H1 (cell line): ENCODE measurements at regions not wholly inside any gene's neighbourhood (a gene's known extent, or its start where the extent isn't known, plus 50 kb on each side); places are given as distances from the start of the nearest gene placed in this dataset.

Experiments used
- CTCF ChIA-PET: fragments of 300-600 bp; sonication (Branson Sonifier 250); formaldehyde crosslinking; loops from one replicate; lab custom pipeline; 2021; ENCODE audit not compliant: partially characterized antibody; lab: Charles Lee
- POLR2A ChIA-PET: fragments of 300-600 bp; sonication (Branson Sonifier 250); formaldehyde crosslinking; loops from one replicate; lab custom pipeline; 2021; ENCODE audit warnings: inconsistent platforms; ENCODE audit not compliant: partially characterized antibody; lab: Charles Lee
- DNase-seq, 2 experiments: peaks; one replicate each; pipeline versions ENCODE4 v3.0.0 to v3.0.0-alpha.2; 2010 to 2022; ENCODE audit warnings: low spot score in 2 of 2, low read depth in 1 of 2, mixed read lengths in 1 of 2
- FAIRE-seq: peaks from 2 replicates; lab custom pipeline; 2011; peaks lifted over from hg19 to GRCh38; lab: Jason Lieb, UNC
- H2AFZ ChIP-seq: 2 replicates; pipeline ENCODE4 v1.8.1; 2012; ENCODE audit warnings: low read length, inconsistent platforms
- H2AK5ac ChIP-seq: 2 replicates; pipeline ENCODE4 v1.6.1; 2013; ENCODE audit warnings: low read depth, low read length
- H2BK120ac ChIP-seq: replicated peaks from 2 replicates; pipeline ENCODE3; 2013; ENCODE audit warnings: low read depth, low read length, inconsistent platforms
- H2BK12ac ChIP-seq: 2 replicates; pipeline ENCODE4 v1.6.1; 2013; ENCODE audit warnings: low read depth, low read length
- H2BK15ac ChIP-seq: 2 replicates; pipeline ENCODE4 v1.6.1; 2013; ENCODE audit warnings: low read length
- H2BK20ac ChIP-seq: 2 replicates; pipeline ENCODE4 v1.6.1; 2013; ENCODE audit warnings: low read length
- H2BK5ac ChIP-seq: 2 replicates; pipeline ENCODE4 v1.6.1; 2013; ENCODE audit warnings: low read depth, low read length
- H3K14ac ChIP-seq: 2 replicates; pipeline ENCODE4 v1.6.1; 2013; ENCODE audit warnings: inconsistent platforms; ENCODE audit not compliant: insufficient read length
- H3K18ac ChIP-seq: 2 replicates; pipeline ENCODE4 v1.6.1; 2013; ENCODE audit warnings: low read length; ENCODE audit errors: extremely low read depth
- H3K23ac ChIP-seq: 2 replicates; pipeline ENCODE4 v1.6.1; 2013; ENCODE audit warnings: inconsistent platforms; ENCODE audit not compliant: insufficient read length
- H3K23me2 ChIP-seq: 2 replicates; pipeline ENCODE4 v1.6.1; 2013; ENCODE audit warnings: low read depth, low read length
- H3K27ac ChIP-seq: 2 replicates; pipeline ENCODE4 v1.6.1; 2011; ENCODE audit warnings: low read depth, low read length, inconsistent platforms
- H3K27me3 ChIP-seq, 4 experiments: replicated peaks in 1 of 4; 1 replicate in 1 of 4; 2 replicates in 3 of 4; pipeline versions ENCODE4 v1.6.1 to v1.8.1; 2011 to 2013; ENCODE audit warnings: low read length in 3 of 4, mild to moderate bottlenecking in 3 of 4, inconsistent platforms in 2 of 4, mixed read lengths in 2 of 4, moderate library complexity in 1 of 4; ENCODE audit not compliant: control insufficient read depth in 3 of 4, insufficient read depth in 3 of 4; ENCODE audit errors: extremely low read depth in 1 of 4
- H3K36me3 ChIP-seq, 4 experiments: 2 replicates each; pipeline versions ENCODE4 v1.6.1 to v1.8.1; 2011 to 2013; ENCODE audit warnings: mild to moderate bottlenecking in 4 of 4, low read length in 3 of 4, moderate library complexity in 2 of 4, control low read depth in 1 of 4, inconsistent platforms in 1 of 4; ENCODE audit not compliant: insufficient read depth in 4 of 4, control insufficient read depth in 2 of 4
- H3K4ac ChIP-seq: replicated peaks from 2 replicates; pipeline ENCODE3; 2013; ENCODE audit warnings: low read length, low read depth, mixed read lengths, inconsistent platforms; ENCODE audit not compliant: insufficient read length
- H3K4me1 ChIP-seq, 4 experiments: replicated peaks in 1 of 4; 1 replicate in 1 of 4; 2 replicates in 3 of 4; pipeline versions ENCODE4 v1.6.1 to v1.8.1; 2011 to 2013; ENCODE audit warnings: low read length in 3 of 4, inconsistent platforms in 2 of 4, mixed read lengths in 1 of 4; ENCODE audit not compliant: insufficient read depth in 4 of 4, control insufficient read depth in 3 of 4
- H3K4me2 ChIP-seq, 2 experiments: 2 replicates each; pipeline versions ENCODE4 v1.6.1 to v1.8.1; 2011 to 2013; ENCODE audit warnings: low read depth in 2 of 2, low read length in 2 of 2, control low read depth in 1 of 2, inconsistent platforms in 1 of 2, mild to moderate bottlenecking in 1 of 2; ENCODE audit not compliant: insufficient read depth in 1 of 2
- H3K4me3 ChIP-seq, 4 experiments: fragments of 200-600, 300-600 bp in 1 of 4; sonication (generic), shearing (Covaris generic), sonication (Bioruptor Twin) in 1 of 4; 2 replicates each; pipeline versions ENCODE4 v1.5.1 to v1.8.1; 2011 to 2016; ENCODE audit warnings: low read length in 4 of 4, low read depth in 3 of 4, control low read depth in 2 of 4, inconsistent platforms in 2 of 4, mild to moderate bottlenecking in 2 of 4, mixed read lengths in 1 of 4, moderate library complexity in 1 of 4; ENCODE audit not compliant: insufficient read depth in 2 of 4; ENCODE audit errors: extremely low read depth in 1 of 4
- H3K56ac ChIP-seq: replicated peaks from 2 replicates; pipeline ENCODE3; 2013; ENCODE audit warnings: low read depth, mild to moderate bottlenecking, mixed read lengths, low read length, inconsistent platforms; ENCODE audit not compliant: insufficient read length
- H3K79me1 ChIP-seq: 2 replicates; pipeline ENCODE4 v1.6.1; 2013; ENCODE audit warnings: low read depth, low read length, control low read depth
- H3K79me2 ChIP-seq, 2 experiments: 2 replicates each; pipeline versions ENCODE4 v1.6.1 to v1.8.1; 2012 to 2013; ENCODE audit warnings: low read length in 2 of 2, mild to moderate bottlenecking in 2 of 2, inconsistent platforms in 1 of 2; ENCODE audit not compliant: insufficient read depth in 2 of 2, control insufficient read depth in 1 of 2
- H3K9ac ChIP-seq, 4 experiments: replicated peaks in 1 of 4; 1 replicate in 1 of 4; 2 replicates in 3 of 4; pipeline versions ENCODE4 v1.6.1 to v1.8.1; 2011 to 2013; ENCODE audit warnings: low read depth in 3 of 4, low read length in 3 of 4, control low read depth in 2 of 4, mild to moderate bottlenecking in 2 of 4, moderate library complexity in 2 of 4, inconsistent platforms in 1 of 4; ENCODE audit errors: extremely low read depth in 1 of 4
- H3K9me3 ChIP-seq, 2 experiments: 2 replicates each; pipeline versions ENCODE4 v1.6.1 to v1.8.1; 2012 to 2013; ENCODE audit warnings: mild to moderate bottlenecking in 2 of 2, moderate library complexity in 2 of 2, control low read depth in 1 of 2, inconsistent platforms in 1 of 2, low read depth in 1 of 2, low read length in 1 of 2, mixed read lengths in 1 of 2; ENCODE audit not compliant: insufficient read depth in 2 of 2
- H4K20me1 ChIP-seq, 2 experiments: replicated peaks in 1 of 2; 2 replicates each; pipeline versions ENCODE3 to v1.8.1; 2011 to 2013; ENCODE audit warnings: inconsistent platforms in 2 of 2, low read length in 2 of 2, mild to moderate bottlenecking in 1 of 2; ENCODE audit not compliant: insufficient read depth in 2 of 2, control insufficient read depth in 1 of 2
- H4K5ac ChIP-seq: 2 replicates; pipeline ENCODE4 v1.6.1; 2013; ENCODE audit warnings: low read length, low read depth, mixed read lengths, inconsistent platforms; ENCODE audit not compliant: insufficient read length
- H4K8ac ChIP-seq: 2 replicates; pipeline ENCODE4 v1.8.0; 2013; ENCODE audit warnings: mild to moderate bottlenecking, moderate library complexity, low read length, inconsistent platforms; ENCODE audit not compliant: insufficient read depth; ENCODE audit errors: extremely low read depth
- H4K91ac ChIP-seq: replicated peaks from 2 replicates; pipeline ENCODE3; 2013; ENCODE audit warnings: low read length, mixed read lengths, inconsistent platforms; ENCODE audit not compliant: insufficient read length
- CHD2 ChIP-seq: IDR thresholded peaks from 2 replicates; pipeline ENCODE4 v1.6.1; 2012; ENCODE audit warnings: low read length, improper control_type of control experiment
- CREB1 ChIP-seq: IDR thresholded peaks from 2 replicates; pipeline ENCODE4 v1.6.1; 2012; ENCODE audit warnings: inconsistent platforms
- HDAC6 ChIP-seq: IDR thresholded peaks from one replicate; pipeline ENCODE4 v1.7.1; 2012; ENCODE audit warnings: low read depth, mild to moderate bottlenecking, inconsistent platforms, low read length, moderate library complexity
- JUND ChIP-seq: IDR thresholded peaks from 2 replicates; pipeline ENCODE4 v1.6.1; 2011; ENCODE audit warnings: mild to moderate bottlenecking, improper control_type of control experiment, low read length
- POU5F1 ChIP-seq: IDR thresholded peaks from 2 replicates; pipeline ENCODE4 v1.6.1; 2011; ENCODE audit warnings: low read depth, mild to moderate bottlenecking, low read length, moderate library complexity
- SAP30 ChIP-seq: fragments of 300-600 bp; sonication (generic); IDR thresholded peaks from 2 replicates; pipeline ENCODE4 v1.7.1; 2012; ENCODE audit warnings: low read length, moderate library complexity, mild to moderate bottlenecking, inconsistent platforms; ENCODE audit not compliant: insufficient read depth, insufficient replicate concordance
- SIN3A ChIP-seq, 2 experiments: IDR thresholded peaks in 1 of 2; conservative IDR thresholded peaks in 1 of 2; 2 replicates each; pipeline ENCODE4 v1.6.1; 2011 to 2012; ENCODE audit warnings: low read length in 2 of 2, improper control_type of control experiment in 1 of 2, low read depth in 1 of 2, mild to moderate bottlenecking in 1 of 2
- SIX5 ChIP-seq: IDR thresholded peaks from 2 replicates; pipeline ENCODE4 v1.6.1; 2011; ENCODE audit warnings: mild to moderate bottlenecking, low read depth, low read length
- TCF12 ChIP-seq: IDR thresholded peaks from 2 replicates; pipeline ENCODE4 v1.6.1; 2011; ENCODE audit warnings: low read depth, mild to moderate bottlenecking, low read length
- WGBS, 2 experiments: shearing (Covaris generic) in 1 of 2; methylation state at CpG; one replicate each; pipeline versions ENCODE4 v1.1.6 to v1.1.7; 2013 to 2015; ENCODE audit warnings: low lambda C conversion rate in 2 of 2, mixed read lengths in 2 of 2, inconsistent platforms in 1 of 2, low coverage in 1 of 2, missing lambda C conversion rate in 1 of 2; ENCODE audit not compliant: insufficient replicate concordance in 2 of 2, insufficient coverage in 1 of 2, insufficient read length in 1 of 2; ENCODE audit errors: extremely low coverage in 1 of 2, missing lambda C conversion rate in 1 of 2; 5-methylcytosine and 5-hydroxymethylcytosine counted together
- TF ChIP-seq, protein P1 (sequence below): IDR thresholded peaks from 2 replicates; pipeline ENCODE4 v1.6.1; 2012; ENCODE audit warnings: low read length, inconsistent platforms
- TF ChIP-seq, protein P2 (sequence below), 3 experiments: IDR thresholded peaks; 1 replicate in 2 of 3; 2 replicates in 1 of 3; pipeline versions ENCODE4 v1.5.1 to v1.6.1; 2011; ENCODE audit warnings: low read length in 3 of 3, mild to moderate bottlenecking in 3 of 3, inconsistent platforms in 2 of 3, low read depth in 1 of 3, moderate library complexity in 1 of 3; ENCODE audit not compliant: insufficient read depth in 1 of 3; ENCODE audit errors: control extremely low read depth in 1 of 3

DNA sequence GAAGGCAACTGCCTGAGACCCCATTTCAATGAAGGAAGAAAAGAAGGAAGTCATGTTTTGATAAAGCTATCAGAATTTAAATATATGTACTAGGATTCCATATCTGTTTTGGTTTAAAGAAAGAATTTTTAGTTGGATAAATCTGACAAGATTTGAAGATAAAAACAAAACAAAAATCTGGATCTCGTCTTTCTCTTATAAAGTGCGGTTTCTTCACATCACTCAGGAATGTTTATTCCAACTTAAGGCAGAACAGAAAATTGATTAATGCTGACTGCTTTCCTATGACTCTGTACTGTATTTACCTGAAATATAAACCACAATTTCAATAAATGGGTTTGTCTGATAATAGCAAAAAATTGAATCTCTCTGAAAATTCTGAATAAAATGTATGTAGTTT, 439.7 kb downstream of the RFPL4B start:
- ChIA-PET POLR2A (interaction anchor here (1.1 kb wide), 1 partner anchor 21 kb away, joined by 3 read pairs; no protein-coding TSS in a partner anchor), CTCF (interaction anchor here (0.7 kb wide), 1 partner anchor 10 kb away, joined by 3 read pairs; no protein-coding TSS in a partner anchor)
- no peaks in the 10 kb centered on the region for H3K23me2 ChIP-seq
- WGBS, 2 experiments: 93% methylated on average over 2 of the region's 2 CpGs; no CpG with 5 or more reads in 1 of the 2 experiments
- H4K20me1 ChIP-seq: no peaks in the 10 kb centered on the region
- no peak overlapping the region for H4K91ac ChIP-seq
- H3K79me1 ChIP-seq: no peaks in the 10 kb centered on the region
- H4K5ac ChIP-seq: no peak overlapping the region
- no peaks in the 10 kb centered on the region for H3K79me2 ChIP-seq
- H2BK15ac ChIP-seq: no peak overlapping the region
- H2BK20ac ChIP-seq: no peak overlapping the region
- H2BK5ac ChIP-seq: no peak overlapping the region
- H3K23ac ChIP-seq: no peak overlapping the region
- H3K14ac ChIP-seq: no peak overlapping the region
- no peak overlapping the region for H3K4me2 ChIP-seq
- no peak overlapping the region for H3K4ac ChIP-seq
- no peaks in the 10 kb centered on the region for H3K27me3 ChIP-seq
- H3K9me3 ChIP-seq: no peaks in the 10 kb centered on the region
- H3K56ac ChIP-seq: no peak overlapping the region
- H3K36me3 ChIP-seq: no peaks in the 10 kb centered on the region
- no peak overlapping the region for H2BK12ac ChIP-seq
- H3K18ac ChIP-seq: no peak overlapping the region
- H4K8ac ChIP-seq: no peak overlapping the region
- no peak overlapping the region for H3K27ac ChIP-seq
- no peak overlapping the region for H2AFZ ChIP-seq
- peaks cover 0 to 2% (median 0%) of the 10 kb centered on the region in 4 experiments; a peak in 1 of 7 replicates for H3K4me1 ChIP-seq
- H2AK5ac ChIP-seq: no peak overlapping the region
- H2BK120ac ChIP-seq: no peak overlapping the region
- H3K9ac ChIP-seq: no peak overlapping the region
- no peak for FAIRE-seq
- no peak for DNase-seq
- H3K4me3 ChIP-seq: no peak overlapping the region
- TF ChIP-seq, protein P1, sequence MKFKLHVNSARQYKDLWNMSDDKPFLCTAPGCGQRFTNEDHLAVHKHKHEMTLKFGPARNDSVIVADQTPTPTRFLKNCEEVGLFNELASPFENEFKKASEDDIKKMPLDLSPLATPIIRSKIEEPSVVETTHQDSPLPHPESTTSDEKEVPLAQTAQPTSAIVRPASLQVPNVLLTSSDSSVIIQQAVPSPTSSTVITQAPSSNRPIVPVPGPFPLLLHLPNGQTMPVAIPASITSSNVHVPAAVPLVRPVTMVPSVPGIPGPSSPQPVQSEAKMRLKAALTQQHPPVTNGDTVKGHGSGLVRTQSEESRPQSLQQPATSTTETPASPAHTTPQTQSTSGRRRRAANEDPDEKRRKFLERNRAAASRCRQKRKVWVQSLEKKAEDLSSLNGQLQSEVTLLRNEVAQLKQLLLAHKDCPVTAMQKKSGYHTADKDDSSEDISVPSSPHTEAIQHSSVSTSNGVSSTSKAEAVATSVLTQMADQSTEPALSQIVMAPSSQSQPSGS: no peak
- TF ChIP-seq SIN3A (conservative IDR thresholded peaks at IDR 0.05 in 1 of 2, IDR thresholded peaks at IDR 0.05 in 1 of 2; ENCODE audit: low read depth in 1 of 2, low read length in 2 of 2): no peak
- no peak for TF ChIP-seq JUND
- TF ChIP-seq SAP30: no peak
- no peak for TF ChIP-seq CREB1
- TF ChIP-seq HDAC6: no peak
- TF ChIP-seq, protein P2, sequence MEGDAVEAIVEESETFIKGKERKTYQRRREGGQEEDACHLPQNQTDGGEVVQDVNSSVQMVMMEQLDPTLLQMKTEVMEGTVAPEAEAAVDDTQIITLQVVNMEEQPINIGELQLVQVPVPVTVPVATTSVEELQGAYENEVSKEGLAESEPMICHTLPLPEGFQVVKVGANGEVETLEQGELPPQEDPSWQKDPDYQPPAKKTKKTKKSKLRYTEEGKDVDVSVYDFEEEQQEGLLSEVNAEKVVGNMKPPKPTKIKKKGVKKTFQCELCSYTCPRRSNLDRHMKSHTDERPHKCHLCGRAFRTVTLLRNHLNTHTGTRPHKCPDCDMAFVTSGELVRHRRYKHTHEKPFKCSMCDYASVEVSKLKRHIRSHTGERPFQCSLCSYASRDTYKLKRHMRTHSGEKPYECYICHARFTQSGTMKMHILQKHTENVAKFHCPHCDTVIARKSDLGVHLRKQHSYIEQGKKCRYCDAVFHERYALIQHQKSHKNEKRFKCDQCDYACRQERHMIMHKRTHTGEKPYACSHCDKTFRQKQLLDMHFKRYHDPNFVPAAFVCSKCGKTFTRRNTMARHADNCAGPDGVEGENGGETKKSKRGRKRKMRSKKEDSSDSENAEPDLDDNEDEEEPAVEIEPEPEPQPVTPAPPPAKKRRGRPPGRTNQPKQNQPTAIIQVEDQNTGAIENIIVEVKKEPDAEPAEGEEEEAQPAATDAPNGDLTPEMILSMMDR (IDR thresholded peaks at IDR 0.05; ENCODE audit: control extremely low read depth in 1 of 3, insufficient read depth in 1 of 3, low read depth in 1 of 3, low read length in 3 of 3): no peak
- no peak for TF ChIP-seq POU5F1
- no peak for TF ChIP-seq TCF12
- TF ChIP-seq CHD2: no peak
- TF ChIP-seq SIX5: no peak
